Peyer's patch (tissue), 4 donors: ENCODE measurements at regions not wholly inside any gene's neighbourhood (a gene's known extent, or its start where the extent isn't known, plus 50 kb on each side); places are given as distances from the start of the nearest gene placed in this dataset.

Experiments used
- DNase-seq, 3 donors: peaks; one replicate each; pipeline ENCODE4 v3.0.0-alpha.2; 2017 to 2019
- H3K27ac ChIP-seq, 4 donors: fragments of 200-600 bp; sonication (generic); one replicate each; pipeline ENCODE4 v1.5.1; 2016 to 2019
- H3K27me3 ChIP-seq, 2 donors: fragments of 200-600 bp; sonication (generic); one replicate each; pipeline ENCODE4 v1.5.1; 2019
- H3K36me3 ChIP-seq, 3 donors: fragments of 200-600 bp; sonication (generic); one replicate each; pipeline ENCODE4 v1.5.1; 2016 to 2019
- H3K4me1 ChIP-seq, 4 donors: fragments of 200-600 bp; sonication (generic); one replicate each; pipeline ENCODE4 v1.5.1; 2016 to 2019
- H3K4me3 ChIP-seq, 4 donors: fragments of 200-600 bp; sonication (generic); 1 replicate in 3 of 4; 2 replicates in 1 of 4; pipeline ENCODE4 v1.5.1; 2016 to 2019; ENCODE audit warnings: mild to moderate bottlenecking in 1 of 4
- H3K9me3 ChIP-seq, 4 donors: fragments of 200-600 bp; sonication (generic); one replicate each; pipeline ENCODE4 v1.5.1; 2016 to 2019; ENCODE audit warnings: mild to moderate bottlenecking in 1 of 4
- POLR2A ChIP-seq, 2 donors: fragments of 450-650 bp; IDR thresholded peaks; one replicate each; pipeline ENCODE4 v1.5.1; 2017; ENCODE audit warnings: antibody characterized with exemption in 2 of 2, mild to moderate bottlenecking in 2 of 2, moderate library complexity in 2 of 2
- TF ChIP-seq, protein P1 (sequence below), 6 experiments: fragments of 450-650 bp in 4 of 6; fragments of 200-600 bp in 2 of 6; sonication (generic) in 1 of 6; IDR thresholded peaks; one replicate each; pipeline ENCODE4 v1.5.1; 2017 to 2019; ENCODE audit warnings: antibody characterized with exemption in 6 of 6, mild to moderate bottlenecking in 3 of 6, moderate library complexity in 1 of 6

DNA sequence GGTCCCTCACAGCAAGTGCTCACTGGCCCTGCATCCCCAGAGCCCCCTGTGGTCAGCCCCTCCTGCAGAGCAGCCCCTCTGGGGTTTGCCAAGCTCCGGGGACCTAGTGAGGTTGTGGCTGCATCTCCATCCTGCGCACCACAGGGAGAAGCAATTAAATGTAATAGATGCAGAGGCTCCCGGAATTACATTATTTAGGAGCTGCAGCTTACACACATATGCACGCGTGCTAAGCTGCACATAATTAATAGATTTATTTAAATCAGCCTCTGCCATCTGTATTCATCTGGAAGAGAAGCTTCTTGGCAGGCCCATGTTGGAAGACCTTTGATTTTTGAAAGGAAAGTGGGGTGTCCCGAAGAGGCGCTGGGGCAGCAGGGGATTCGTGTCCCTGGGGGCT, 1271.5 kb downstream of the BRD1 start:
- Histone ChIP-seq H3K4me1 (no peaks in the 10 kb centered on the region), H3K27me3 (no peaks in the 10 kb centered on the region), H3K4me3 (no peak overlapping the region), H3K27ac (no peak overlapping the region), H3K9me3 (no peaks in the 10 kb centered on the region), H3K36me3 (no peaks in the 10 kb centered on the region)
- TF ChIP-seq, protein P1, sequence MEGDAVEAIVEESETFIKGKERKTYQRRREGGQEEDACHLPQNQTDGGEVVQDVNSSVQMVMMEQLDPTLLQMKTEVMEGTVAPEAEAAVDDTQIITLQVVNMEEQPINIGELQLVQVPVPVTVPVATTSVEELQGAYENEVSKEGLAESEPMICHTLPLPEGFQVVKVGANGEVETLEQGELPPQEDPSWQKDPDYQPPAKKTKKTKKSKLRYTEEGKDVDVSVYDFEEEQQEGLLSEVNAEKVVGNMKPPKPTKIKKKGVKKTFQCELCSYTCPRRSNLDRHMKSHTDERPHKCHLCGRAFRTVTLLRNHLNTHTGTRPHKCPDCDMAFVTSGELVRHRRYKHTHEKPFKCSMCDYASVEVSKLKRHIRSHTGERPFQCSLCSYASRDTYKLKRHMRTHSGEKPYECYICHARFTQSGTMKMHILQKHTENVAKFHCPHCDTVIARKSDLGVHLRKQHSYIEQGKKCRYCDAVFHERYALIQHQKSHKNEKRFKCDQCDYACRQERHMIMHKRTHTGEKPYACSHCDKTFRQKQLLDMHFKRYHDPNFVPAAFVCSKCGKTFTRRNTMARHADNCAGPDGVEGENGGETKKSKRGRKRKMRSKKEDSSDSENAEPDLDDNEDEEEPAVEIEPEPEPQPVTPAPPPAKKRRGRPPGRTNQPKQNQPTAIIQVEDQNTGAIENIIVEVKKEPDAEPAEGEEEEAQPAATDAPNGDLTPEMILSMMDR (IDR thresholded peaks at IDR 0.05) = no peak
- no peak for TF ChIP-seq POLR2A (IDR thresholded peaks at IDR 0.05)
- DNase-seq = no peak

GRCh38 chr22:48555606-48556005, 1272.1 kb downstream of the BRD1 start:
- Histone ChIP-seq H3K27ac (no peak overlapping the region), H3K9me3 (no peaks in the 10 kb centered on the region), H3K27me3 (no peaks in the 10 kb centered on the region), H3K4me3 (no peak overlapping the region), H3K36me3 (no peaks in the 10 kb centered on the region), H3K4me1 (no peaks in the 10 kb centered on the region)
- no peak for TF ChIP-seq POLR2A (IDR thresholded peaks at IDR 0.05)
- TF ChIP-seq, protein P1 (IDR thresholded peaks at IDR 0.05) = no peak
- DNase-seq = no peak

DNA sequence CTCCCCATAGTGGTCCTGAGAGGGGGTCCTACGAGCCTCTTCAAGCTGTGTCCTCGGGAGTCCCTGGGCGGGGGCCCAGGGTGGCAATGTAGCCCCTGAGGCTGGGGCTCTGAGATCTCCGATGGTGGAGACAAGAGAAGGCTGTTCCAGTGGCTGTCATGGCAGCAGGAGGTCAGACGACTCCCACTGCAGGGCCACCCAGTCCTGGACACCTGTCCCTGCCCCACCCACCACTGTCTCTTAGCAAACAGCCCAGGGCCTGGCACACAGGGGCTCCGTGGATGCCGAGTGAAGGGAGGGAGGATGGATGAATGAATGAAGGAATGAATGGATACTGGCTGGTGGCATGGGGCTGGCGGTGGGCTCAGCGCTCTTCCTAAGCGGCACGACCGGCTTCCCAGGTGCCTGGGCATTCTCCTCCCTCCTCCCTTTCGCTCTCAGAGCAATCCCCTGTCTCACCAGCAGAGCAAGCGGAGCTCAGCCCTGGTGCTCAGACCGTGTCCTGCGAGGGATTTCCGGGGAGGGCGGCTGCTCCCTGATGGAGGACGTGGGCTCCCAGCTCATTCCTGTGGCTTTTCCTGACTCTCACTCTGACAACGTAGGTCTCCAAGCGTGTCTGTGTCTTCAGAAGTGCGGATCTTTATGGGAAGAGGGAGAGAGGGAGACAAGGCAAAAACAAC, 1272.6 kb downstream of the BRD1 start:
- Histone ChIP-seq H3K27ac (no peak overlapping the region), H3K4me3 (no peak overlapping the region), H3K27me3 (no peaks in the 10 kb centered on the region), H3K9me3 (no peaks in the 10 kb centered on the region), H3K4me1 (no peaks in the 10 kb centered on the region), H3K36me3 (no peaks in the 10 kb centered on the region)
- TF ChIP-seq POLR2A (IDR thresholded peaks at IDR 0.05) = no peak
- TF ChIP-seq, protein P1 (IDR thresholded peaks at IDR 0.05) = no peak
- no peak for DNase-seq

GRCh38 chr22:48553694-48554308, 1273.9 kb downstream of the BRD1 start:
- no peaks in the 10 kb centered on the region for H3K36me3 ChIP-seq
- DNase-seq = no peak
- no peak overlapping the region for H3K27ac ChIP-seq
- no peaks in the 10 kb centered on the region for H3K27me3 ChIP-seq
- no peak overlapping the region for H3K4me3 ChIP-seq
- no peak for TF ChIP-seq POLR2A (IDR thresholded peaks at IDR 0.05)
- TF ChIP-seq, protein P1 (IDR thresholded peaks at IDR 0.05) = no peak
- H3K4me1 ChIP-seq = no peaks in the 10 kb centered on the region
- no peaks in the 10 kb centered on the region for H3K9me3 ChIP-seq

GRCh38 chr22:48553119-48553518, 1274.6 kb downstream of the BRD1 start:
- no peak for DNase-seq
- no peak overlapping the region for H3K4me3 ChIP-seq
- no peak for TF ChIP-seq POLR2A (IDR thresholded peaks at IDR 0.05)
- TF ChIP-seq, protein P1 (IDR thresholded peaks at IDR 0.05) = no peak
- no peak overlapping the region for H3K27ac ChIP-seq
- no peaks in the 10 kb centered on the region for H3K27me3 ChIP-seq
- H3K9me3 ChIP-seq = no peaks in the 10 kb centered on the region
- no peaks in the 10 kb centered on the region for H3K36me3 ChIP-seq
- H3K4me1 ChIP-seq = no peaks in the 10 kb centered on the region
